A549 (cell line): ENCODE measurements at regions not wholly inside any gene's neighbourhood (a gene's known extent, or its start where the extent isn't known, plus 50 kb on each side); places are given as distances from the start of the nearest gene placed in this dataset.

Experiments
- ATAC-seq, 2 experiments: fragments of 200-7000 bp in 1 of 2; fragments of >200 bp in 1 of 2; cut with Nextera tagmentation in 1 of 2; cut with Tn5 transposase in 1 of 2; 3 replicates each; pipeline versions ENCODE4 v1.8.0 to v1.9.1; 2018 to 2020; ENCODE audit warnings: mild to moderate bottlenecking in 1 of 2, moderate library complexity in 1 of 2
- CTCF ChIA-PET: fragments of 300-600 bp; sonication (Branson Sonifier 250); formaldehyde crosslinking; extraction: SDS; loops from one replicate; lab custom pipeline; 2021; ENCODE audit warnings: antibody characterized with exemption, inconsistent platforms; lab: Yijun Ruan, JAX
- POLR2A ChIA-PET: fragments of 350-600 bp; formaldehyde crosslinking; extraction: SDS; loops from one replicate; lab custom pipeline; 2021; ENCODE audit warnings: antibody characterized with exemption, inconsistent platforms; lab: Yijun Ruan, JAX
- DNase-seq, 2 experiments: peaks; one replicate each; pipeline versions ENCODE4 v3.0.0 to v3.0.0-alpha.2; 2011 to 2016; ENCODE audit warnings: low read depth in 1 of 2, low spot score in 1 of 2
- FAIRE-seq: peaks from 2 replicates; lab custom pipeline; 2011; peaks lifted over from hg19 to GRCh38; lab: Jason Lieb, UNC
- H3K27ac ChIP-seq, 2 experiments: fragments of >200 bp; sonication (Bioruptor Twin); formaldehyde crosslinking; 3 replicates each; pipeline ENCODE4 v1.5.1; 2016 to 2017
- H3K4me1 ChIP-seq: fragments of >200 bp; sonication (Bioruptor Twin); formaldehyde crosslinking; 3 replicates; pipeline ENCODE4 v1.6.1; 2016
- H3K4me2 ChIP-seq: fragments of >200 bp; sonication (Bioruptor Twin); formaldehyde crosslinking; 3 replicates; pipeline ENCODE4 v1.6.1; 2016
- H3K4me3 ChIP-seq: fragments of >200 bp; sonication (Bioruptor Twin); formaldehyde crosslinking; 3 replicates; pipeline ENCODE4 v1.5.1; 2016
- H3K9me3 ChIP-seq: fragments of >200 bp; sonication (Bioruptor Twin); formaldehyde crosslinking; 3 replicates; pipeline ENCODE4 v1.6.1; 2016
- ATOH8 ChIP-seq: fragments of 250-450 bp; sonication (Bioruptor Pico); IDR thresholded peaks from 2 replicates; pipeline ENCODE4 v1.5.0; 2020; ENCODE audit warnings: low read depth, mild to moderate bottlenecking, moderate library complexity
- BHLHE40 ChIP-seq: IDR thresholded peaks from 2 replicates; pipeline ENCODE4 v1.6.1; 2012; ENCODE audit warnings: low read depth, low read length, inconsistent platforms
- CBX8 ChIP-seq: fragments of 200-600 bp; sonication (generic); IDR thresholded peaks from 2 replicates; pipeline ENCODE4 v1.6.1; 2016
- CEBPB ChIP-seq, 2 experiments: fragments of >200 bp in 1 of 2; sonication (Bioruptor Twin) in 1 of 2; formaldehyde crosslinking in 1 of 2; IDR thresholded peaks; 2 replicates each; pipeline ENCODE4 v1.6.1; 2012 to 2016
- CTCF ChIP-seq: fragments of >200 bp; sonication (Bioruptor Twin); formaldehyde crosslinking; IDR thresholded peaks from 3 replicates; pipeline ENCODE4 v1.5.1; 2016
- EHF ChIP-seq: fragments of 250-450 bp; sonication (Bioruptor Pico); IDR thresholded peaks from 2 replicates; pipeline ENCODE4 v1.5.0; 2020; ENCODE audit warnings: mild to moderate bottlenecking
- EP300 ChIP-seq, 2 experiments: fragments of >200 bp; sonication (Bioruptor Twin); formaldehyde crosslinking; IDR thresholded peaks; 2 replicates in 1 of 2; 3 replicates in 1 of 2; pipeline ENCODE4 v1.6.1; 2016 to 2017
- FOSL2 ChIP-seq, 2 experiments: fragments of 450-650 bp in 1 of 2; fragments of >200 bp in 1 of 2; sonication (Bioruptor Twin) in 1 of 2; formaldehyde crosslinking; IDR thresholded peaks; 2 replicates each; pipeline versions ENCODE4 v1.5.0 to v1.6.1; 2016 to 2020; ENCODE audit warnings: mild to moderate bottlenecking in 1 of 2, moderate library complexity in 1 of 2
- FOXS1 ChIP-seq: fragments of 250-450 bp; sonication (Bioruptor Pico); IDR thresholded peaks from 2 replicates; pipeline ENCODE4 v1.5.0; 2020; ENCODE audit warnings: mild to moderate bottlenecking, moderate library complexity
- GATA3 ChIP-seq: IDR thresholded peaks from 2 replicates; pipeline ENCODE4 v1.6.1; 2012; ENCODE audit warnings: borderline replicate concordance
- HDAC2 ChIP-seq: fragments of 200-600 bp; sonication (generic); IDR thresholded peaks from 2 replicates; pipeline ENCODE4 v1.6.1; 2016
- HOXB5 ChIP-seq: fragments of 250-450 bp; sonication (Bioruptor Pico); IDR thresholded peaks from 2 replicates; pipeline ENCODE4 v1.5.0; 2020; ENCODE audit warnings: mild to moderate bottlenecking, moderate library complexity
- JUN ChIP-seq, 2 experiments: fragments of >200 bp; sonication (Bioruptor Twin); formaldehyde crosslinking; IDR thresholded peaks; 2 replicates in 1 of 2; 3 replicates in 1 of 2; pipeline ENCODE4 v1.6.1; 2016 to 2017
- KDM1A ChIP-seq: fragments of 200-600 bp; sonication (generic); IDR thresholded peaks from 2 replicates; pipeline ENCODE4 v1.6.1; 2016; ENCODE audit warnings: low read depth, mild to moderate bottlenecking
- KDM5A ChIP-seq: fragments of 200-600 bp; sonication (generic); IDR thresholded peaks from 2 replicates; pipeline ENCODE4 v1.6.1; 2016; ENCODE audit warnings: antibody characterized with exemption, mild to moderate bottlenecking
- NPAS2 ChIP-seq: fragments of 250-450 bp; sonication (Bioruptor Pico); IDR thresholded peaks from 2 replicates; pipeline ENCODE4 v1.8.0; 2022; ENCODE audit warnings: mild to moderate bottlenecking, moderate library complexity, borderline replicate concordance
- PHF8 ChIP-seq: fragments of 200-600 bp; sonication (generic); IDR thresholded peaks from 2 replicates; pipeline ENCODE4 v1.6.1; 2016; ENCODE audit warnings: low read depth, mild to moderate bottlenecking, antibody characterized with exemption, moderate library complexity, borderline replicate concordance
- RAD21 ChIP-seq, 2 experiments: fragments of >200 bp in 1 of 2; sonication (Bioruptor Twin) in 1 of 2; formaldehyde crosslinking in 1 of 2; IDR thresholded peaks in 1 of 2; conservative IDR thresholded peaks in 1 of 2; 2 replicates in 1 of 2; 3 replicates in 1 of 2; pipeline ENCODE4 v1.6.1; 2012 to 2018; ENCODE audit warnings: inconsistent platforms in 1 of 2
- RARB ChIP-seq: fragments of 250-450 bp; sonication (Bioruptor Pico); IDR thresholded peaks from 2 replicates; pipeline ENCODE4 v1.8.0; 2021; ENCODE audit warnings: mild to moderate bottlenecking, moderate library complexity
- RFX5 ChIP-seq: fragments of 450-650 bp; IDR thresholded peaks from 2 replicates; pipeline ENCODE4 v1.7.1; 2014; ENCODE audit warnings: antibody characterized with exemption, mild to moderate bottlenecking, moderate library complexity
- RNF2 ChIP-seq: fragments of 200-600 bp; sonication (generic); IDR thresholded peaks from 2 replicates; pipeline ENCODE4 v1.6.1; 2016; ENCODE audit warnings: low read depth, mild to moderate bottlenecking, antibody characterized with exemption, moderate library complexity, borderline replicate concordance
- SREBF2 ChIP-seq: fragments of 450-650 bp; IDR thresholded peaks from 2 replicates; pipeline ENCODE4 v1.6.1; 2014; ENCODE audit warnings: mild to moderate bottlenecking, moderate library complexity
- TFCP2L1 ChIP-seq: fragments of 250-450 bp; sonication (Bioruptor Pico); IDR thresholded peaks from 2 replicates; pipeline ENCODE4 v1.5.0; 2021; ENCODE audit warnings: mild to moderate bottlenecking
- ZC3H11A ChIP-seq: fragments of 450-650 bp; IDR thresholded peaks from 2 replicates; pipeline ENCODE4 v1.6.1; 2014; ENCODE audit warnings: antibody characterized with exemption, mild to moderate bottlenecking
- WGBS: methylation state at CpG from one replicate; pipeline ENCODE4 v1.1.6; 2017; ENCODE audit errors: missing lambda C conversion rate; 5-methylcytosine and 5-hydroxymethylcytosine counted together
- TF ChIP-seq, protein P1 (sequence below): IDR thresholded peaks from 2 replicates; pipeline ENCODE4 v1.6.1; 2012; ENCODE audit warnings: low read depth, borderline replicate concordance
- TF ChIP-seq, protein P2 (sequence below): fragments of 200-600 bp; sonication (generic); IDR thresholded peaks from 2 replicates; pipeline ENCODE4 v1.6.1; 2016; ENCODE audit warnings: antibody characterized with exemption, mild to moderate bottlenecking, moderate library complexity

- TF ChIP-seq ZC3H11A (no peak), PHF8 (no peak)
- TF ChIP-seq, all 56 proteins: peak for 0
These were observed 62.8 kb upstream of the WWC1 start (continued) for GRCh38 chr5:168228668-168229067.

- H3K4me3 ChIP-seq, result no peak overlapping the region
- H3K27ac ChIP-seq, result no peak overlapping the region
- POLR2A ChIA-PET, result no interaction called here
- no peak for ATAC-seq
- H3K9me3 ChIP-seq, result no peaks in the 10 kb centered on the region
- TF ChIP-seq CTCF, result no peak
- TF ChIP-seq, all 56 proteins: peak for 0
- WGBS, result 81% methylated on average over 3 of the region's 3 CpGs
- FAIRE-seq, result no peak
- CTCF ChIA-PET, result interaction anchor here (4.3 kb wide), 1 partner anchor 15 kb away, joined by 16 read pairs; no protein-coding TSS in a partner anchor
- DNase-seq, result no peak
- Histone ChIP-seq H3K4me2 (no peak overlapping the region), H3K4me1 (no peaks in the 10 kb centered on the region)
These were observed 57.3 kb upstream of the WWC1 start for GRCh38 chr5:168234133-168234532.

DNA sequence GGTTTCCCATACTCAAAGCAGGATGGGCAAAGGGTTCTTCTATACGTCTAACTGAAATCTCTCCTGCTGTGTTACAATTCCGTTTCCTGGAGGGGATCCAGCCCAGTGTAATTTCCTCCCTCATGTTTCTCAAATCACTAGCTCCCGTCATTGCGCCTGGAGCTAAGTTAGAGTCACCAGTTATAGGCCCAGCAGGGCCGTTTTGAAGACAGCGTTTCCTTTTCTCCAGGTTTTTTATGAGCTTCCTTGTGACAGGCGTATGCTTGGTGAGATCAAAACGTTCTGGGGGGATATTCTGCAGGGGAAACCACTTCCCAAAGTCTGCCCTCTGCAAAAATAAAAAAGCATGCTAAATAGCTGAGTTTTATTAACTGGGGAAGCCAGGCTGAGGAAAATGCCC, 53.0 kb upstream of the WWC1 start:
- no peak for FAIRE-seq
- no peak overlapping the region for H3K27ac ChIP-seq
- H3K4me3 ChIP-seq, result no peak overlapping the region
- no peaks in the 10 kb centered on the region for H3K9me3 ChIP-seq
- DNase-seq, result no peak
- WGBS, result 72% methylated on average over 8 of the region's 8 CpGs
- H3K4me1 ChIP-seq, result no peaks in the 10 kb centered on the region
- CTCF ChIA-PET, result interaction anchor here (1.3 kb wide), 1 partner anchor 18 kb away, joined by 4 read pairs; no protein-coding TSS in a partner anchor
- no peak for ATAC-seq
- POLR2A ChIA-PET, result no interaction called here
- no peak overlapping the region for H3K4me2 ChIP-seq
- TF ChIP-seq SREBF2 (no peak), FOXS1 (CRISPR knock-in tag) (no peak), KDM5A (no peak), EHF (CRISPR knock-in tag) (no peak), BHLHE40 (no peak), TFCP2L1 (CRISPR knock-in tag) (no peak), RFX5 (no peak), GATA3 (no peak), EP300 (IDR thresholded peaks at IDR 0.05) (no peak), RAD21 (conservative IDR thresholded peaks at IDR 0.05 in 1 of 2, IDR thresholded peaks at IDR 0.05 in 1 of 2) (no peak), ATOH8 (CRISPR knock-in tag) (no peak), NPAS2 (CRISPR knock-in tag) (no peak), KDM1A (no peak), RNF2 (no peak)
- TF ChIP-seq, protein P1, sequence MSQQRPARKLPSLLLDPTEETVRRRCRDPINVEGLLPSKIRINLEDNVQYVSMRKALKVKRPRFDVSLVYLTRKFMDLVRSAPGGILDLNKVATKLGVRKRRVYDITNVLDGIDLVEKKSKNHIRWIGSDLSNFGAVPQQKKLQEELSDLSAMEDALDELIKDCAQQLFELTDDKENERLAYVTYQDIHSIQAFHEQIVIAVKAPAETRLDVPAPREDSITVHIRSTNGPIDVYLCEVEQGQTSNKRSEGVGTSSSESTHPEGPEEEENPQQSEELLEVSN, result no peak

DNA sequence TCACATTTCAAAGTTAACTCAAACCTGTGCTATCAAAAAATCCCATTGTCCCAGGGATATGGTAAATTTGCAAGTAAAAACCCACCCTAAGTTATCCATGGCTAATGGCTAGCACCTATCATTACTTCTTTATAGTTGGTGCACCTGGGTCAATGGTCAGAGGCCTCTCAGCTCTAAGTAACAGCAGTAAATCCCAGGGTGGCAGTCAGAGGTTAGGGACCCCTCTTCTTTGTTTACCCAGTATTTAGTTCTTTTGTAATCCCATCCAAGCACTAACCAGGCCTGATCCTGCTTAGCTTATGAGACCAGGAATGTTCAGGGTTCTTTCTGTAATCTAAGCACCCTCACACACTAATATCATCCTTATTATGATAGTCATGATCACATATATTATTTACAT, 52.1 kb upstream of the WWC1 start:
- DNase-seq (no peak), FAIRE-seq (no peak), ATAC-seq (no peak)
- Histone ChIP-seq H3K4me2 (no peak overlapping the region), H3K4me1 (no peaks in the 10 kb centered on the region), H3K4me3 (no peak overlapping the region), H3K27ac (no peak overlapping the region), H3K9me3 (no peaks in the 10 kb centered on the region)
- ChIA-PET CTCF (interaction anchor here (1.3 kb wide), 1 partner anchor 19 kb away, joined by 4 read pairs; no protein-coding TSS in a partner anchor), POLR2A (no interaction called here)
- TF ChIP-seq FOSL2 (IDR thresholded peaks at IDR 0.05), result no peak
- TF ChIP-seq FOSL2 (CRISPR knock-in tag; IDR thresholded peaks at IDR 0.05), result no peak
- TF ChIP-seq CEBPB (IDR thresholded peaks at IDR 0.05), result no peak
- TF ChIP-seq, protein P2, sequence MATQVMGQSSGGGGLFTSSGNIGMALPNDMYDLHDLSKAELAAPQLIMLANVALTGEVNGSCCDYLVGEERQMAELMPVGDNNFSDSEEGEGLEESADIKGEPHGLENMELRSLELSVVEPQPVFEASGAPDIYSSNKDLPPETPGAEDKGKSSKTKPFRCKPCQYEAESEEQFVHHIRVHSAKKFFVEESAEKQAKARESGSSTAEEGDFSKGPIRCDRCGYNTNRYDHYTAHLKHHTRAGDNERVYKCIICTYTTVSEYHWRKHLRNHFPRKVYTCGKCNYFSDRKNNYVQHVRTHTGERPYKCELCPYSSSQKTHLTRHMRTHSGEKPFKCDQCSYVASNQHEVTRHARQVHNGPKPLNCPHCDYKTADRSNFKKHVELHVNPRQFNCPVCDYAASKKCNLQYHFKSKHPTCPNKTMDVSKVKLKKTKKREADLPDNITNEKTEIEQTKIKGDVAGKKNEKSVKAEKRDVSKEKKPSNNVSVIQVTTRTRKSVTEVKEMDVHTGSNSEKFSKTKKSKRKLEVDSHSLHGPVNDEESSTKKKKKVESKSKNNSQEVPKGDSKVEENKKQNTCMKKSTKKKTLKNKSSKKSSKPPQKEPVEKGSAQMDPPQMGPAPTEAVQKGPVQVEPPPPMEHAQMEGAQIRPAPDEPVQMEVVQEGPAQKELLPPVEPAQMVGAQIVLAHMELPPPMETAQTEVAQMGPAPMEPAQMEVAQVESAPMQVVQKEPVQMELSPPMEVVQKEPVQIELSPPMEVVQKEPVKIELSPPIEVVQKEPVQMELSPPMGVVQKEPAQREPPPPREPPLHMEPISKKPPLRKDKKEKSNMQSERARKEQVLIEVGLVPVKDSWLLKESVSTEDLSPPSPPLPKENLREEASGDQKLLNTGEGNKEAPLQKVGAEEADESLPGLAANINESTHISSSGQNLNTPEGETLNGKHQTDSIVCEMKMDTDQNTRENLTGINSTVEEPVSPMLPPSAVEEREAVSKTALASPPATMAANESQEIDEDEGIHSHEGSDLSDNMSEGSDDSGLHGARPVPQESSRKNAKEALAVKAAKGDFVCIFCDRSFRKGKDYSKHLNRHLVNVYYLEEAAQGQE, result no peak
- TF ChIP-seq ATOH8 (CRISPR knock-in tag), result no peak
- no peak for TF ChIP-seq HOXB5 (CRISPR knock-in tag)
- TF ChIP-seq JUN (IDR thresholded peaks at IDR 0.05), result no peak
- TF ChIP-seq HDAC2, result no peak
- TF ChIP-seq RARB (CRISPR knock-in tag), result no peak
- TF ChIP-seq BHLHE40, result no peak
- no peak for TF ChIP-seq CBX8
- TF ChIP-seq RFX5, result no peak
- TF ChIP-seq FOXS1 (CRISPR knock-in tag), result no peak
- TF ChIP-seq SREBF2, result no peak
